ENCODE measurements at regions not wholly inside any gene's neighbourhood (a gene's known extent, or its start where the extent isn't known, plus 50 kb on each side); places are given as distances from the start of the nearest gene placed in this dataset.

DNA sequence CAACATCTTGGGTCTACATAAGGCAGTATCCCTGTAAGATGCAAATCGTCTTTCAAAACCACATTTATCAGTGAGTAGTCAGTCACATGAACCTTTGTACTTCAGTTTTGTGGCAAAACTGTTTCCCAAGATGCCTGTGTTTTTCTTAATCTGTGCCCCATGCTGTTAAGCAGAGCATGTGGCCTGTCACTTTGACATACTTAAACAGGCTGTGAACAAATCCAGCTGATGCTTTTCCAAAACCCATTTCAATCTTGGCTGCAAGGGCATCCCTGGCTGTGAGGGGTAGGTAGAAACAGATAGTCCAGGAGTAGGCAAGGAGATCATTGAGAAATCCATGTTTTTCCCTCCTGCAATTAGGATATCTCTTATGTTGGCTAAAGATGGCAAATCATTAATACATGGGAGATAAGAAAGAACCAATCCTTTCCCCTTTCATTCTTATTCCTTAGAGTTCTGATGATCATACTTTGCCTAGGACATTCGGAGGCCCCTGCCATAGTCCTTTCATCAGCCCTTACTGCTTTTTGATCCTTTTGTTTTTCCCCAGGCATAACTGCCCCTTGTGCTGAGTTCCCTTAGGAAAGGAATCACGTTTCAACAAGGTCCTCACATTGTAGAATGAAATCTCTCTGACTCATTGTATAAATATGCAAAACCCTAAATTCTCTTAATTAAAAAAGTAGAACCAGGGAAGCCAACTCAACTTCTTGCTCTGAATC lies 121.1 kb upstream of the EEA1 start:
- TF ChIP-seq, protein P1, sequence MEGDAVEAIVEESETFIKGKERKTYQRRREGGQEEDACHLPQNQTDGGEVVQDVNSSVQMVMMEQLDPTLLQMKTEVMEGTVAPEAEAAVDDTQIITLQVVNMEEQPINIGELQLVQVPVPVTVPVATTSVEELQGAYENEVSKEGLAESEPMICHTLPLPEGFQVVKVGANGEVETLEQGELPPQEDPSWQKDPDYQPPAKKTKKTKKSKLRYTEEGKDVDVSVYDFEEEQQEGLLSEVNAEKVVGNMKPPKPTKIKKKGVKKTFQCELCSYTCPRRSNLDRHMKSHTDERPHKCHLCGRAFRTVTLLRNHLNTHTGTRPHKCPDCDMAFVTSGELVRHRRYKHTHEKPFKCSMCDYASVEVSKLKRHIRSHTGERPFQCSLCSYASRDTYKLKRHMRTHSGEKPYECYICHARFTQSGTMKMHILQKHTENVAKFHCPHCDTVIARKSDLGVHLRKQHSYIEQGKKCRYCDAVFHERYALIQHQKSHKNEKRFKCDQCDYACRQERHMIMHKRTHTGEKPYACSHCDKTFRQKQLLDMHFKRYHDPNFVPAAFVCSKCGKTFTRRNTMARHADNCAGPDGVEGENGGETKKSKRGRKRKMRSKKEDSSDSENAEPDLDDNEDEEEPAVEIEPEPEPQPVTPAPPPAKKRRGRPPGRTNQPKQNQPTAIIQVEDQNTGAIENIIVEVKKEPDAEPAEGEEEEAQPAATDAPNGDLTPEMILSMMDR (IDR thresholded peaks at IDR 0.05): no peak
- TF ChIP-seq POLR2A (IDR thresholded peaks at IDR 0.05): no peak

Measured in breast epithelium (tissue), 3 donors.